Panc1 (cell line): ENCODE measurements at regions not wholly inside any gene's neighbourhood (a gene's known extent, or its start where the extent isn't known, plus 50 kb on each side); places are given as distances from the start of the nearest gene placed in this dataset.

ENCODE experiments used
- ATAC-seq: fragments of 200-7000 bp; cut with Tn5 transposase; 2 replicates; pipeline ENCODE4 v1.9.1; 2020; ENCODE audit warnings: mild to moderate bottlenecking, moderate library complexity
- BruUV-seq: library from RNA; stranded (reverse); fragments of 400-500 nt; replicated peaks from 2 replicates; lab custom pipeline; 2021; lab: Mats Ljungman, UMichigan
- CTCF ChIA-PET: fragments of 300-600 bp; sonication (Branson Sonifier 250); formaldehyde crosslinking; loops from one replicate; lab custom pipeline; 2022; ENCODE audit warnings: antibody characterized with exemption; lab: Charles Lee
- POLR2A ChIA-PET: fragments of 300-600 bp; sonication (Branson Sonifier 250); formaldehyde crosslinking; loops from one replicate; lab custom pipeline; 2022; ENCODE audit warnings: antibody characterized with exemption; lab: Charles Lee
- DNase-seq: peaks from one replicate; pipeline ENCODE4 v3.0.0-alpha.2; 2010; ENCODE audit warnings: low read depth, low spot score
- H3K27ac ChIP-seq: 2 replicates; pipeline ENCODE4 v1.5.1; 2011; ENCODE audit warnings: mild to moderate bottlenecking, low read length, inconsistent platforms
- H3K27me3 ChIP-seq: fragments of 200-500 bp; sonication (Bioruptor generic); 2 replicates; pipeline ENCODE4 v1.6.0; 2014; ENCODE audit warnings: low read length, inconsistent platforms; ENCODE audit not compliant: control insufficient read depth, insufficient read depth
- H3K36me3 ChIP-seq: fragments of 200-500 bp; sonication (Bioruptor generic); 2 replicates; pipeline ENCODE4 v1.5.1; 2014; ENCODE audit warnings: inconsistent platforms, mild to moderate bottlenecking, low read length, moderate library complexity; ENCODE audit not compliant: control insufficient read depth, insufficient read depth
- H3K4me1 ChIP-seq: 2 replicates; pipeline ENCODE4 v1.5.1; 2011; ENCODE audit warnings: inconsistent platforms, mild to moderate bottlenecking, low read length, moderate library complexity; ENCODE audit not compliant: control insufficient read depth, insufficient read depth
- H3K4me3 ChIP-seq, 2 experiments: 2 replicates each; pipeline ENCODE4 v1.5.1; 2011 to 2012; ENCODE audit warnings: low read depth in 2 of 2, low read length in 2 of 2, mild to moderate bottlenecking in 2 of 2, inconsistent platforms in 1 of 2, moderate library complexity in 1 of 2
- H3K9me3 ChIP-seq: fragments of 200-500 bp; sonication (Bioruptor generic); 2 replicates; pipeline ENCODE4 v1.5.1; 2014; ENCODE audit warnings: low read depth, mild to moderate bottlenecking, inconsistent platforms, low read length, moderate library complexity; ENCODE audit not compliant: control insufficient read depth, insufficient read depth
- CTCF ChIP-seq: fragments of 450-650 bp; IDR thresholded peaks from 2 replicates; pipeline ENCODE4 v1.5.1; 2017; ENCODE audit warnings: mild to moderate bottlenecking
- POLR2AphosphoS5 ChIP-seq: IDR thresholded peaks from 2 replicates; pipeline ENCODE4 v1.6.1; 2012; ENCODE audit warnings: mild to moderate bottlenecking, low read depth, low read length, moderate library complexity
- REST ChIP-seq, 2 experiments: IDR thresholded peaks; 2 replicates each; pipeline ENCODE4 v1.6.1; 2011 to 2012; ENCODE audit warnings: low read depth in 2 of 2, control low read depth in 1 of 2, low read length in 1 of 2, mild to moderate bottlenecking in 1 of 2, moderate library complexity in 1 of 2; ENCODE audit not compliant: insufficient read depth in 1 of 2
- SIN3A ChIP-seq: IDR thresholded peaks from 2 replicates; pipeline ENCODE4 v1.6.1; 2012; ENCODE audit warnings: low read depth, mild to moderate bottlenecking, low read length, moderate library complexity, borderline replicate concordance; ENCODE audit not compliant: insufficient read depth
- TCF7L2 ChIP-seq: IDR thresholded peaks from 2 replicates; pipeline ENCODE4 v1.6.1; 2011; ENCODE audit warnings: mild to moderate bottlenecking, low read depth, low read length, inconsistent platforms
- in situ Hi-C: cut with HindIII; loops from 2 replicates; pipeline ENCODE4 v1.10.0; 2016; ENCODE audit warnings: low sequenced_read_pairs, low pct_unique_long_range_greater_than_20kb
- intact Hi-C: fragments of 100-400 bp; cut with micrococcal nuclease; formaldehyde crosslinking; loops from one replicate; pipeline ENCODE4 v1.10.0; 2022; ENCODE audit not compliant: unreplicated experiment

DNA sequence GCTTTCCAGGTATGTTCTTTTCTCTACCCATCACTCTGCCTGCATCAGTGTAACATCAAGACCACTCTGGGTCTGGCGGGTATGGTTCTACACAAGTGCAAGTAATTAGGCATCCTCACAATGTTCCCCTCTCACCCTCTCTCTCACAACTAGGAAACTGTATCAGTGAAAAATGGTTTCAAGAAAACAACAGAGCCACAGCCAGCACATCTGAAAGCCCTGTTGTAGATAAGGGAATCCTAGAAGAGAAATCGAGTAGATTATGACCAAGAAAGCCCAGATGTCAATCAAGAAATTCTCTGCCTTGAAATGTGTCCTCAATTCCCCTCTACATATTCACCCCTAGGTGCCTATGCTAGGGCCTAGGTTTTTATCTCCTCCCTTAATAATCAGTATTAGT is 281.3 kb upstream of the ANKRD50 start:
- BruUV-seq = no TSS peak
- POLR2A ChIA-PET = no interaction called here
- Histone ChIP-seq H3K27ac (no peak overlapping the region), H3K27me3 (no peaks in the 10 kb centered on the region), H3K36me3 (no peaks in the 10 kb centered on the region), H3K4me3 (no peak overlapping the region), H3K9me3 (no peaks in the 10 kb centered on the region), H3K4me1 (no peaks in the 10 kb centered on the region)
- intact Hi-C loops = no loop called here
- CTCF ChIA-PET = no interaction called here
- no peak for ATAC-seq
- in situ Hi-C loops = no loop called here
- TF ChIP-seq REST (IDR thresholded peaks at IDR 0.05; ENCODE audit: insufficient read depth in 1 of 2, low read depth in 2 of 2, low read length in 1 of 2) (no peak), POLR2AphosphoS5 (no peak), TCF7L2 (no peak), CTCF (no peak), SIN3A (no peak)
- no peak for DNase-seq

GRCh38 chr4:124990398-124990797 is 277.9 kb upstream of the ANKRD50 start:
- Histone ChIP-seq H3K36me3 (no peaks in the 10 kb centered on the region), H3K27me3 (no peaks in the 10 kb centered on the region), H3K4me3 (no peak overlapping the region), H3K4me1 (no peaks in the 10 kb centered on the region), H3K27ac (no peak overlapping the region), H3K9me3 (no peaks in the 10 kb centered on the region)
- BruUV-seq = no TSS peak
- in situ Hi-C loops (no loop called here), intact Hi-C loops (no loop called here)
- ATAC-seq (no peak), DNase-seq (no peak)
- no peak for TF ChIP-seq POLR2AphosphoS5
- no peak for TF ChIP-seq SIN3A
- TF ChIP-seq TCF7L2 = no peak
- no peak for TF ChIP-seq CTCF
- no peak for TF ChIP-seq REST (IDR thresholded peaks at IDR 0.05; ENCODE audit: insufficient read depth in 1 of 2, low read depth in 2 of 2, low read length in 1 of 2)
- ChIA-PET CTCF (no interaction called here), POLR2A (no interaction called here)
